WTC11 (cell line): ENCODE measurements at regions not wholly inside any gene's neighbourhood (a gene's known extent, or its start where the extent isn't known, plus 50 kb on each side); places are given as distances from the start of the nearest gene placed in this dataset.

Experiments
- ATAC-seq: fragments of 200-7000 bp; cut with Tn5 transposase; 2 replicates; pipeline ENCODE4 v1.10.0; 2021; ENCODE audit warnings: mild to moderate bottlenecking, moderate library complexity
- CTCF ChIA-PET: fragments of 300-600 bp; sonication (Branson Sonifier 250); formaldehyde crosslinking; loops from one replicate; lab custom pipeline; 2021; ENCODE audit warnings: antibody characterized with exemption; lab: Charles Lee
- POLR2A ChIA-PET: fragments of 350-600 bp; sonication (Branson Sonifier 250); formaldehyde crosslinking; loops from one replicate; lab custom pipeline; 2021; ENCODE audit warnings: antibody characterized with exemption; lab: Charles Lee
- DNase-seq: peaks from one replicate; pipeline ENCODE4 v3.0.0; 2021; ENCODE audit warnings: low spot score
- H3K27ac Mint-ChIP-seq: 2 replicates; pipeline ENCODE4 v1.8.0; 2021; ENCODE audit warnings: mixed read lengths
- H3K27me3 Mint-ChIP-seq: 2 replicates; pipeline ENCODE4 v1.8.0; 2021; ENCODE audit warnings: low read depth, mild to moderate bottlenecking, moderate library complexity, mixed read lengths
- H3K36me3 Mint-ChIP-seq: 2 replicates; pipeline ENCODE4 v1.8.0; 2021; ENCODE audit warnings: mixed read lengths
- H3K4me1 Mint-ChIP-seq: 2 replicates; pipeline ENCODE4 v1.8.0; 2022; ENCODE audit warnings: mixed read lengths
- H3K4me3 Mint-ChIP-seq: 2 replicates; pipeline ENCODE4 v1.8.0; 2021; ENCODE audit warnings: mild to moderate bottlenecking, moderate library complexity, mixed read lengths
- H3K9me3 Mint-ChIP-seq: 2 replicates; pipeline ENCODE4 v1.8.0; 2021; ENCODE audit warnings: mixed read lengths
- CREB1 ChIP-seq: sonication (generic); formaldehyde crosslinking; IDR thresholded peaks from 2 replicates; pipeline ENCODE4 v1.8.0; 2023; ENCODE audit warnings: mild to moderate bottlenecking, missing genetic modification reagents
- ERG ChIP-seq: fragments of 250-450 bp; sonication (Bioruptor Pico); IDR thresholded peaks from 2 replicates; pipeline ENCODE4 v1.8.0; 2021; ENCODE audit warnings: mild to moderate bottlenecking
- HMGA2 ChIP-seq: fragments of 250-450 bp; sonication (Bioruptor Pico); IDR thresholded peaks from 2 replicates; pipeline ENCODE4 v1.4.0; 2021; ENCODE audit warnings: mild to moderate bottlenecking, moderate library complexity
- HMGXB4 ChIP-seq: sonication (generic); formaldehyde crosslinking; IDR thresholded peaks from 2 replicates; pipeline ENCODE4 v1.8.1; 2023; ENCODE audit warnings: mild to moderate bottlenecking, moderate library complexity, missing genetic modification reagents
- IRF1 ChIP-seq: sonication (generic); formaldehyde crosslinking; IDR thresholded peaks from 2 replicates; pipeline ENCODE4 v1.8.0; 2023; ENCODE audit warnings: missing genetic modification reagents
- JUN ChIP-seq: sonication (generic); formaldehyde crosslinking; IDR thresholded peaks from 2 replicates; pipeline ENCODE4 v1.8.0; 2023; ENCODE audit warnings: mild to moderate bottlenecking, missing genetic modification reagents
- KAT7 ChIP-seq: sonication (generic); formaldehyde crosslinking; IDR thresholded peaks from 2 replicates; pipeline ENCODE4 v1.8.1; 2023; ENCODE audit warnings: missing genetic modification reagents, mild to moderate bottlenecking, borderline replicate concordance
- NFATC4 ChIP-seq: fragments of 250-450 bp; sonication (Bioruptor Pico); IDR thresholded peaks from 2 replicates; pipeline ENCODE4 v1.9.0; 2021; ENCODE audit warnings: mild to moderate bottlenecking
- OVOL2 ChIP-seq: fragments of 250-450 bp; sonication (Bioruptor Pico); IDR thresholded peaks from 2 replicates; pipeline ENCODE4 v1.9.0; 2021; ENCODE audit warnings: mild to moderate bottlenecking, borderline replicate concordance
- PRDM15 ChIP-seq: sonication (generic); formaldehyde crosslinking; IDR thresholded peaks from 2 replicates; pipeline ENCODE4 v1.8.0; 2022; ENCODE audit warnings: missing genetic modification reagents
- SMAD4 ChIP-seq: sonication (generic); formaldehyde crosslinking; IDR thresholded peaks from 2 replicates; pipeline ENCODE4 v1.8.0; 2022; ENCODE audit warnings: mild to moderate bottlenecking, missing genetic modification reagents
- TEAD4 ChIP-seq: sonication (generic); formaldehyde crosslinking; IDR thresholded peaks from 2 replicates; pipeline ENCODE4 v1.8.0; 2022; ENCODE audit warnings: mild to moderate bottlenecking, missing genetic modification reagents
- USF1 ChIP-seq: sonication (generic); formaldehyde crosslinking; IDR thresholded peaks from 2 replicates; pipeline ENCODE4 v1.8.0; 2022; ENCODE audit warnings: mild to moderate bottlenecking, missing genetic modification reagents
- USF2 ChIP-seq: sonication (generic); formaldehyde crosslinking; IDR thresholded peaks from 2 replicates; pipeline ENCODE4 v1.8.1; 2023; ENCODE audit warnings: mild to moderate bottlenecking, missing genetic modification reagents, moderate library complexity
- ZBTB21 ChIP-seq: sonication (generic); formaldehyde crosslinking; IDR thresholded peaks from 2 replicates; pipeline ENCODE4 v1.8.1; 2023; ENCODE audit warnings: mild to moderate bottlenecking, missing genetic modification reagents, borderline replicate concordance
- ZNF232 ChIP-seq: sonication (generic); formaldehyde crosslinking; IDR thresholded peaks from 2 replicates; pipeline ENCODE4 v1.8.0; 2022; ENCODE audit warnings: mild to moderate bottlenecking, missing genetic modification reagents
- ZNF396 ChIP-seq: fragments of 250-450 bp; sonication (Bioruptor Pico); IDR thresholded peaks from 2 replicates; pipeline ENCODE4 v1.8.0; 2021; ENCODE audit warnings: mild to moderate bottlenecking, moderate library complexity, borderline replicate concordance
- ZNF416 ChIP-seq: fragments of 250-450 bp; sonication (Bioruptor Pico); IDR thresholded peaks from 2 replicates; pipeline ENCODE4 v1.9.0; 2021; ENCODE audit warnings: mild to moderate bottlenecking, inconsistent platforms
- ZNF423 ChIP-seq: fragments of 250-450 bp; sonication (Bioruptor Pico); IDR thresholded peaks from 2 replicates; pipeline ENCODE4 v2.1.2; 2022; ENCODE audit warnings: mild to moderate bottlenecking, moderate library complexity
- ZSCAN18 ChIP-seq: fragments of 250-450 bp; sonication (Bioruptor Pico); IDR thresholded peaks from 2 replicates; pipeline ENCODE4 v2.1.2; 2022; ENCODE audit warnings: mild to moderate bottlenecking, moderate library complexity

GRCh38 chr13:52899206-52899605, 50.8 kb upstream of the PCDH8 start:
- TF ChIP-seq NFATC4 (CRISPR knock-in tag) (no peak), ZNF232 (CRISPR knock-in tag) (no peak), CREB1 (no peak), ERG (CRISPR knock-in tag) (no peak), USF1 (CRISPR knock-in tag) (no peak), ZBTB21 (CRISPR knock-in tag) (no peak), IRF1 (CRISPR knock-in tag) (no peak), ZNF423 (CRISPR knock-in tag) (no peak), JUN (CRISPR knock-in tag) (no peak), USF2 (no peak), HMGA2 (CRISPR knock-in tag) (no peak), ZSCAN18 (CRISPR knock-in tag) (no peak), PRDM15 (CRISPR knock-in tag) (no peak), TEAD4 (CRISPR knock-in tag) (no peak), SMAD4 (CRISPR knock-in tag) (no peak), OVOL2 (no peak), KAT7 (CRISPR knock-in tag) (no peak), ZNF396 (CRISPR knock-in tag) (no peak), ZNF416 (no peak), HMGXB4 (CRISPR knock-in tag) (no peak)
- Mint-ChIP-seq H3K9me3 (no peaks in the 10 kb centered on the region), H3K27me3 (peaks cover 32% of the 10 kb centered on the region), H3K4me3 (no peak overlapping the region), H3K4me1 (peaks cover 62% of the 10 kb centered on the region), H3K27ac (no peak overlapping the region), H3K36me3 (no peaks in the 10 kb centered on the region)
- DNase-seq (no peak), ATAC-seq (no peak)
- POLR2A ChIA-PET = no interaction called here
- CTCF ChIA-PET = interaction anchor here (1.2 to 3.0 kb wide), 2 partner anchors 56 to 68 kb away, joined by 3 to 80 read pairs; no protein-coding TSS in a partner anchor
